GM10266 (cell line): ENCODE measurements at regions not wholly inside any gene's neighbourhood (a gene's known extent, or its start where the extent isn't known, plus 50 kb on each side); places are given as distances from the start of the nearest gene placed in this dataset.
A peak's percentile ranks its signal among the peaks of the same experiment; 100 is the strongest.

Experiments used
- DNase-seq: peaks from one replicate; pipeline ENCODE4 v3.0.0; 2012; ENCODE audit errors: extremely low spot score
- CTCF ChIP-seq: IDR thresholded peaks from 2 replicates; pipeline ENCODE4 v1.5.1; 2012; ENCODE audit warnings: mild to moderate bottlenecking, low read depth; ENCODE audit not compliant: control insufficient read depth, insufficient read depth; ENCODE audit errors: missing control alignments

- DNase-seq, result peak; percentile 32
- TF ChIP-seq CTCF, result no peak
These were observed 173.0 kb upstream of the ALKAL2 start for GRCh38 chr2:460861-461260.

- no peak for DNase-seq
- TF ChIP-seq CTCF, result no peak
These were observed 172.0 kb upstream of the ALKAL2 start for GRCh38 chr2:459931-460330.

- no peak for TF ChIP-seq CTCF
These were observed 170.5 kb upstream of the ALKAL2 start for GRCh38 chr2:458425-458815.

GRCh38 chr2:457792-458424 is 170.0 kb upstream of the ALKAL2 start:
- TF ChIP-seq CTCF, result no peak
- no peak for DNase-seq

More at GRCh38 chr2:458425-458815, 170.5 kb upstream of the ALKAL2 start:
- no peak for DNase-seq

- no peak for TF ChIP-seq CTCF
These were observed 169.4 kb upstream of the ALKAL2 start for GRCh38 chr2:457262-457661.

GRCh38 chr2:455913-456312 is 168.0 kb upstream of the ALKAL2 start:
- TF ChIP-seq CTCF, result no peak
- no peak for DNase-seq

More at GRCh38 chr2:457262-457661, 169.4 kb upstream of the ALKAL2 start:
- no peak for DNase-seq

GRCh38 chr2:455015-455705 is 167.3 kb upstream of the ALKAL2 start:
- TF ChIP-seq CTCF, result no peak
- DNase-seq, result no peak
